NCI-H2196 treated with DMSO at 0.1 percent for 48 hours (cell line): ENCODE measurements at regions not wholly inside any gene's neighbourhood (a gene's known extent, or its start where the extent isn't known, plus 50 kb on each side); places are given as distances from the start of the nearest gene placed in this dataset.

Experiments
- DNase-seq: peaks from one replicate; lab custom pipeline; 2025; ENCODE audit not compliant: unreplicated experiment; lab: John Stamatoyannopoulos, UW

DNA sequence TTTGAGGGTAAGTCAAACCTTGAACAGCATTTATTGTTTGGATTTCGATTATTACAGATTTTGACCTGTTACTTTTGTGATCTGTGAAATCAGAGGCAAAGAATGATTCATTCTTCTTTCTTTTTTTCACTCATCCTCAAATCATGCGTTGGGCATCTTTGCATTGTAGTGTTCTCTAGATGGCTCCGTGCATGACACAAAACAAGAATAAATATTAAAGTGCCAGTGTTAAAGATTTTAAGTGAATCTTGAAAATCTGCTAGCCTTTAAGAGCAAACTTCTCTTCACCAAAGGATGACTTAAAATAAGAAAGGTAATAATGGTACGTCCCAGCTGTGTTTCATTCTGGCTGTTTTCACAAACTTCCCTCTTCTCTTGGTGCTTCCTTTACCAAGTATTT is 361.9 kb upstream of the SMARCA2 start:
- no peak for DNase-seq

DNA sequence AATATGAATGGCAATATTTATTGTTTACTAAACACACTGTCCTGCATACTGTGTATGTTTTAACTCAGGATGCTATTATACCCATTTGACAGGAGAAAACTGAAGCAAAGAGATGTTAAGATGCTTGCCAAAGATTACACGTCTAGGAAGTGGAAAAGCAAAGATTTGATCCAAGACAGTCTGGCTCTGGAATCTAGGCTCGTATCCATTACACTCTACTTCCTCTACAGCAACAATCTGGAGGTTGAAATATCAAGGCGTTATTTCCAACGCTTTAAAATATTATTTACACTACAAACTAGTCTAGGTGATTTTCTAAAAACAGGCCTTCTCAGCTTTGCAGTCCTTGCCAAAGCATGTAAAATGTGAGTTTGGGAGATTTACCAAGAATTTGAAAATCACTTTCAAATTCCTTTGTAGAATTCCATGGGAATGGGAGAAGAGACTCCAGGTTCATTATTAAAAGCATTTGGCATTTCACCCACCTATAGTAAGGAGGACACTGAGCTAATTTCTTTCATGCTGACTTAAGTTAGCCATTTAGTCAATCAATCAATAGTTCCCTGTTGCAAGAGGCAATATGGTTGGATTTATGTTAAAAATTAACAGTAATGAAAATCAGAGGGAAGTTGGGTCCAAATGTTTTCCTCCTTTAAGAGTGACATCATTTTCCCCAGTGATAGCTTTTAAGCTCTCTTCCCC is 356.3 kb upstream of the SMARCA2 start:
- DNase-seq: no peak

GRCh38 chr9:1659363-1659690 is 355.8 kb upstream of the SMARCA2 start:
- no peak for DNase-seq

DNA sequence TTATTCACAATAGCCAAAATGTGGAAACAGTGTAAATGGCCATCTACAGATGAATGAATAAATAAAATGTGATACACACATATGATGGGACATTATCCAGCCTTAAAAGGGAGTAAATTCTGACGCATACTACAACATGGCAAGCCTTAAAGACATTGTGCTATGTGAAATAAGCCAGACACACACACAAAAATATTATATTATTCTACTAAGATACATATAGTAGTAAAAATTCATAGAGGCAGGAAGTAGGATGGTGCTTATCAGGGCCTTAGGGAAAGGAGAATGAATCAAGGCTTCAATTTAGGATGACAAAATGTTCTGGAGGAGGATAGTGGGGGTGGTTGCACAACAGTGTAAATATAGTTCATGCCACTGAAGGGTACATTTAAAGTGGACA is 346.7 kb upstream of the SMARCA2 start:
- DNase-seq: no peak

GRCh38 chr9:1673300-1673699 is 341.8 kb upstream of the SMARCA2 start:
- no peak for DNase-seq

DNA sequence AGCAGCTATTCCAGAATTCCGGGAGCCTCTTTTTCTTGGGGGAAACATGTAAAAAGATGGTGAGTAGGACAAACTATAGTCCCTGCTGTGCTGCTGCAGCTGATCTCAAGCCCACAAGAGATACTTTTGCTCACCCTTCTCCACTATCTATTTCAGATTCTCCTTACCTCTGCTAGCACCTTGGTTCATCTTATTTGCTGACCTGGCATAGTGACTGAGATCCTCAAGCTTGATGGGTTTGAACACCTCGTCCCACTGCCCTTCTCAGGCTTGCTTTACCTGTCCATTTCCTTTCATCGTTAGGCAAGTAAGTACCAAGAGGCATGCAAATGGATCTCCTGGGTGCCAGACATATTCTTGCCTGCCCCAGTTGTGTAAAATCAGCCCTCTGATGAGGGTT is 338.4 kb upstream of the SMARCA2 start:
- no peak for DNase-seq

DNA sequence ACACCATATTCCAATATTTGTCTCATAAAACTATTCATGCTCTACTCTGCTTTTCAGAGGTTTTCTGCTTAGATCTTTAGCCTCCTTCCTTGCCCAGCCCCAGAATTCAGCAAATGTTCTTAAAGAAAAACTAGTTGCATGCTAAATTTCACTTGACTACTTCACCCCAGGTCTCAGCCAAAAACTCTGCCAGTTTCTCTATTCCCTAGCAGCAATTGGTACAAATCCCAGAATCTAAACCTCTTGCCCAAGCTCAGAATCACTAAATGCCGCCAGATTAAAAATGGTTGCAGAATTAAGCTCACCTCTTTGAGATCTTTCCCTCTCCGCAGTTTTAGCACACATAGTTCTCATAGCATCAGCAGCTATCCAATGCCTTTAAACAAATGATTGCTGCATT is 331.2 kb upstream of the SMARCA2 start:
- DNase-seq: no peak

GRCh38 chr9:1698991-1699390 is 316.2 kb upstream of the SMARCA2 start:
- DNase-seq: no peak

DNA sequence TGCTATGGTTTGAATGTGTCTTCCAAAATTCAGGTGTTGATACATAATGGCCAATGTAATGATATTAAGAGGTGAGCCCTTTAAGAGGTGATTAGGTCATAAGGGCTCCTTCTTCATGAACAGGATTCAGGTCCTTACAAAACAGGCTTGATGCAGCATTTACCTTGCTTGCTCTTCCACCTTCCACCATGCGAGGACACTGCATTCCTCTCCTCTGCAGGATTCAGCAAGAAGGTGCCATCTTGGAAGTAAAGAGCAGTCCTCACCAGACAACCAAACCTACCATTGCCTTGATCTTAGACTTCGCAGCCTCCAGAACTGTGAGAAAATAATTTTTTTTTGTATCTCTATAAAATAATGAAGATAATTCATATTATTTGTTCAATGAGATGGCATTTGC is 314.0 kb upstream of the SMARCA2 start:
- DNase-seq: no peak

DNA sequence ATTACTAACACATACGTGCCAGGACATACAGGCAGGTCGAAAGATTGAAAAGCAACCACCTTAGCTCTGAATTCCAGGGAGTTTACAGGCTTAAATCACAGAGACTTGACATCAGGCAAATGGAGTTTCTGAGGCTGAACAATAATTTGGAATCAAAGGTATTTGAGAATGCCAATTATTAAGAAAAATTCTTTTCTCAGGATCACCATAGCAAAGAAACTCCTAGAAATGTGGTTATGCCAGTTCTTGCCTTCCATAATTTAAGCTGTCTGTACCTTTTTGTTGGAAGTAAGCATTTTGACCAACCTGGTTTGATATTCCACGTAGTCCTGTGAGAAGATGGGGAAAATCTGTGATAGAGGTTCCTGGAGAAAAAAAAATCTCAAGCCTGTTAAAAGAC is 312.4 kb upstream of the SMARCA2 start:
- DNase-seq: no peak

DNA sequence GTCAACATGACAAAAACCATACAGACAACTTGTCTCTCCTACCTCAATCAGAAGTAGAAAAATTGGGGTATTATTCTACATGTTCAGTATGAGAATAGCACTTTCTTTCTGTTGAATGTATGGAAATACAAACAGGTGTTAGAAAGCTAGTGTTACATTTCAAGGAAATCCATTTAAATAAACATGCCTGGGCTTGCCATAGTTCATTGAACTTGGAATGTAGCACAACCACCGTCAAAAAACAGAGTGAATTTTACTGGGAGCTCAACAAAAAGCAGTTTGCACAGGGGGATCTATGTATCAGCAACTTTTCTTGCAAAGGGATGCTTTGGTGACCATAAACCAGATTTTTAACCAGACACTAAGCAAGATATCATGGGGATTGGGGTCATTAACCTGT is 307.9 kb upstream of the SMARCA2 start:
- DNase-seq: no peak

GRCh38 chr9:1708219-1708618 is 306.9 kb upstream of the SMARCA2 start:
- no peak for DNase-seq

DNA sequence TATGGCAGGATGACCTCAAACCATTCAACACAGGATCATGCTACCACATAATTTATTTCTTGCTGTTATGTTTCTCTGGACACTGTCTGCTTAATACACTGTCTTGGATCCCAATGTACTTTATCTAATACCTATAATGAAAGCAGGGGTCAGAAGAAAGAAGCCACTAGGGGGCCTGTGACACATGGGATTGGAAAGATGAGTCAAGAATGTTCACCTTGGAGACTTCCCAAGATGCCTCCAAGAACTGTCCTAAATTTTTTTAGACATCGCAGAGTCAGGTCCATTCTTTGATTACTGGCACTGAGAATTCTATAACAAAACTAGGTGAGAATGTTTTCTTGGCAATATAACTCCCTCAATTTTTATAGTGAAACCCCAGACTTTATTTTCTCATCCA is 305.8 kb upstream of the SMARCA2 start:
- no peak for DNase-seq

GRCh38 chr9:1712861-1713450 is 302.2 kb upstream of the SMARCA2 start:
- DNase-seq: no peak

- DNase-seq: no peak
These were observed 301.3 kb upstream of the SMARCA2 start for GRCh38 chr9:1713841-1714240.

DNA sequence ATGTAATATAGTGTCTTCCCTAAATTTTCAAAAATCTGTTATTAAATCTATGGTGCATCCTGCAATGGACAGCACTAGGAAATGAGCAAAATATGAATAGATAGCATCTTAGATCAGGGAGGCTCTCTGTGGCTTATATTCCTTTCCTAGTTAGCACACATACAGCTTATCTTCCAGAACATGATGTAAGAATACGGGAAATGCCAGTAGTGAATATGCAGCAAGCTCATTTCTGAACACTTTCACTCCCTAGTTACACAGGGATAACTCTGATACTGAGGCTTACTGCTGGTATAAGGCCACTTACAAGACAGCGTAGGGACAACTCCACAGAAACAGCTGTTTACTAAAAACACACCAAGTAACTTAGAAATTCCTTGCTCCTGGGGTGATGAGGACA is 297.3 kb upstream of the SMARCA2 start:
- no peak for DNase-seq

DNA sequence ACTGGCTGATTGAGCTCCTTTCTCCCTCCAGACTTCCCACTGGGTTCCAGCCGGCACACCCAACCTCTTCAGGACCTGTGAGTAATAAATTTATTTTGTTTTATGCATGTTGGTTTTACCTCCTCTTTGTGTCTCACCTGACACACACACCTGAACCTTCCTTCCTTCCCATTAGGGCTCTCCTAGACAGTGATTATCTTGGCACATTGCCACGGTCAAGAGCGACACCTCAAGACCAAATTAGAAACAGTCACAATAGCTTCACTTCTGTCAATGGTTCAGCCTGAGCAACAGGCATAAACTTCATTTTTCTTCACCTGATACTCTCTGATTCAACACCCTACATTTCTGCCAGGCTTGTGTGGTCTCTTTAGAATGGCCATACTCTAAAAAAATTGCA is 296.3 kb upstream of the SMARCA2 start:
- no peak for DNase-seq

DNA sequence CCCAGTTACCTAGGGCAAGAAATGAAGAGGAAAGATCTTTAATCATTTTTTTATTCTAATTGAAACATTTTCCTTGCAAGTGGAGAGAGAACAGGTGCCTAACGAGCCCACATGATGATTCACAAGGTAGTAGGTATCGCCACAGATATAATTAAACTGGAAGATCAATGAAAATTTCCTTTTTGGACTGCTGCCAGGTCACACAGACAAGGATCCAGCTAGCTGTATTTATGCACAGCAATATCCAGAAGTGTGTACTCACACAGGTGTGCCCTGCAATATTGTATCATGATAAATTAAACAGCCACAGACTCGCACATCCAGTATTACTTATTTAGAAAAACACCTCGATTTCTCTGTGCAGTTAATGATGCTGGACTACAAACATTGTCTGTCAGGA is 294.0 kb upstream of the SMARCA2 start:
- no peak for DNase-seq

- no peak for DNase-seq
These were observed 292.7 kb upstream of the SMARCA2 start for GRCh38 chr9:1722404-1722803.

DNA sequence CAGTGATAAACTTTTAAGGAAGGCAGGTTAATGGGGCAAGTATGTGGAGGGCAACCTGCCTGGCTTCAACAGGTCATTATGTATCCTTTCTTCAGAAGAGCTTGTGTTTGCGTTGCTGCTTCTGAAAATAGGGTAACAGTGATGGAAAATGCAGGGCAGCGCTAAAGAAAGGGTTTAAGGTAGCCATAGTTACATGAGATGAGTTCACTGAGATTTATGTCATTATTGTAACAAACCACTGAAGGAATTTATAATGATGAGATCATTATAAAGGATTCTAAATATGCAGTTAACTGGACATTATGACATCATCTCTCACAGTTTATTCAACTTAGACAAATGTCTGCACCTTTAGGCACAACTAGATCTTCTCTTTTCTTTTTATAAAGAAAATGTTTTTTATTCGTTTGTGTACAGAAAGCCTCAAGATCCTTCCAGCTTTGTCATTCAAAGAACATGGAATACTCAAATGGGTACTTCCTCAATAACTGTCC is 291.6 kb upstream of the SMARCA2 start:
- no peak for DNase-seq

GRCh38 chr9:1726993-1727759 is 288.0 kb upstream of the SMARCA2 start:
- DNase-seq: no peak

- DNase-seq: no peak
These were observed 285.5 kb upstream of the SMARCA2 start for GRCh38 chr9:1729631-1730030.
